Left lung (tissue), 4 donors: ENCODE measurements at regions not wholly inside any gene's neighbourhood (a gene's known extent, or its start where the extent isn't known, plus 50 kb on each side); places are given as distances from the start of the nearest gene placed in this dataset.
"Not testable (repeated sequence)": the region's sequence is repeated elsewhere in the genome, so short reads cannot be mapped to it uniquely, and the experiment has no call there.

Experiments
- ATAC-seq: fragments of 200-7000 bp; cut with Tn5 transposase; one replicate; pipeline ENCODE4 v1.9.1; 2020; ENCODE audit warnings: moderate library complexity
- DNase-seq, 4 donors: peaks; one replicate each; pipeline ENCODE4 v3.0.0-alpha.2; 2013 to 2020
- H3K27ac ChIP-seq, 2 donors: fragments of 200-600 bp; sonication (generic) in 1 of 2; one replicate each; pipeline versions ENCODE4 v1.5.0 to v1.8.0; 2020 to 2021
- H3K27me3 ChIP-seq, 2 donors: fragments of 200-600 bp; sonication (generic) in 1 of 2; one replicate each; pipeline versions ENCODE4 v1.5.0 to v1.8.0; 2020 to 2021
- H3K36me3 ChIP-seq, 2 donors: fragments of 200-600 bp; sonication (generic) in 1 of 2; one replicate each; pipeline versions ENCODE4 v1.5.0 to v1.8.0; 2020 to 2021
- H3K4me1 ChIP-seq, 2 donors: fragments of 200-600 bp; one replicate each; pipeline ENCODE4 v1.8.0; 2021
- H3K4me3 ChIP-seq, 2 donors: fragments of 200-600 bp; sonication (generic) in 1 of 2; one replicate each; pipeline versions ENCODE4 v1.5.0 to v1.8.0; 2020 to 2021; ENCODE audit warnings: mild to moderate bottlenecking in 1 of 2
- H3K9me3 ChIP-seq, 2 donors: fragments of 200-600 bp; sonication (generic) in 1 of 2; one replicate each; pipeline versions ENCODE4 v1.5.0 to v1.8.0; 2020 to 2021
- CTCF ChIP-seq, 2 donors: fragments of 200-600 bp; sonication (generic) in 1 of 2; IDR thresholded peaks; one replicate each; pipeline versions ENCODE4 v1.5.0 to v1.8.0; 2021; ENCODE audit warnings: antibody characterized with exemption in 2 of 2
- intact Hi-C, 2 donors: fragments of 100-400 bp; cut with DNase I; formaldehyde crosslinking; loops; one replicate each; pipeline versions ENCODE4 v1.11.2 to v1.14.2; 2022
- donor health status: DM: no; HTN: yes; CAD: no.
- donor health status: DM: no; HTN: no; CAD: no.

GRCh38 chr4:126533146-126533805 lies 1099.5 kb upstream of the INTU start:
- no peak overlapping the region for H3K27ac ChIP-seq
- ATAC-seq: no peak
- H3K4me1 ChIP-seq: no peaks in the 10 kb centered on the region
- no peak for DNase-seq
- no peaks in the 10 kb centered on the region for H3K9me3 ChIP-seq
- H3K36me3 ChIP-seq: no peaks in the 10 kb centered on the region
- no peak for TF ChIP-seq CTCF (IDR thresholded peaks at IDR 0.05)
- H3K27me3 ChIP-seq: no peaks in the 10 kb centered on the region
- intact Hi-C loops: no loop called here
- H3K4me3 ChIP-seq: no peak overlapping the region

GRCh38 chr4:126539771-126540170 lies 1093.0 kb upstream of the INTU start:
- DNase-seq (no peak), ATAC-seq (no peak)
- Histone ChIP-seq H3K36me3 (no peaks in the 10 kb centered on the region), H3K27ac (no peak overlapping the region), H3K27me3 (no peaks in the 10 kb centered on the region), H3K4me3 (no peak overlapping the region), H3K9me3 (no peaks in the 10 kb centered on the region), H3K4me1 (no peaks in the 10 kb centered on the region)
- no peak for TF ChIP-seq CTCF (IDR thresholded peaks at IDR 0.05)
- intact Hi-C loops: no loop called here

- DNase-seq (no peak), ATAC-seq (no peak)
- H3K4me1 ChIP-seq: no peaks in the 10 kb centered on the region
- no peak for TF ChIP-seq CTCF (IDR thresholded peaks at IDR 0.05)
- H3K4me3 ChIP-seq: no peak overlapping the region
- no peak overlapping the region for H3K27ac ChIP-seq
- H3K36me3 ChIP-seq: no peaks in the 10 kb centered on the region
- no peaks in the 10 kb centered on the region for H3K27me3 ChIP-seq
- no peaks in the 10 kb centered on the region for H3K9me3 ChIP-seq
- intact Hi-C loops: no loop called here
Observed at GRCh38 chr4:126541820-126542219, 1090.9 kb upstream of the INTU start.

GRCh38 chr4:126544276-126544675 lies 1088.5 kb upstream of the INTU start:
- TF ChIP-seq CTCF (IDR thresholded peaks at IDR 0.05): no peak
- no peaks in the 10 kb centered on the region for H3K4me1 ChIP-seq
- no peaks in the 10 kb centered on the region for H3K36me3 ChIP-seq
- no peak overlapping the region for H3K4me3 ChIP-seq
- no peak for DNase-seq
- H3K27me3 ChIP-seq: no peaks in the 10 kb centered on the region
- no peak for ATAC-seq
- no peaks in the 10 kb centered on the region for H3K9me3 ChIP-seq
- no peak overlapping the region for H3K27ac ChIP-seq
- intact Hi-C loops: no loop called here

GRCh38 chr4:126546197-126546596 lies 1086.6 kb upstream of the INTU start:
- H3K4me3 ChIP-seq, DNase-seq, ATAC-seq, H3K27ac ChIP-seq, intact Hi-C loops, H3K27me3 ChIP-seq, H3K9me3 ChIP-seq, H3K4me1 ChIP-seq, H3K36me3 ChIP-seq: not testable (repeated sequence)

GRCh38 chr4:126547352-126547751 lies 1085.4 kb upstream of the INTU start:
- no peaks in the 10 kb centered on the region for H3K4me1 ChIP-seq
- no peaks in the 10 kb centered on the region for H3K9me3 ChIP-seq
- TF ChIP-seq CTCF (IDR thresholded peaks at IDR 0.05): no peak
- no peaks in the 10 kb centered on the region for H3K27me3 ChIP-seq
- ATAC-seq (no peak), DNase-seq (no peak)
- intact Hi-C loops: no loop called here
- no peaks in the 10 kb centered on the region for H3K36me3 ChIP-seq
- H3K4me3 ChIP-seq: no peak overlapping the region
- H3K27ac ChIP-seq: no peak overlapping the region
